Sigmoid colon (tissue), 6 donors: ENCODE measurements at regions not wholly inside any gene's neighbourhood (a gene's known extent, or its start where the extent isn't known, plus 50 kb on each side); places are given as distances from the start of the nearest gene placed in this dataset.

Experiments used
- DNase-seq: peaks from one replicate; pipeline ENCODE4 v3.0.0-alpha.2; 2019
- H3K27ac ChIP-seq, 4 donors: fragments of 200-600 bp; sonication (generic); one replicate each; pipeline ENCODE4 v1.5.1; 2016 to 2019; ENCODE audit warnings: mild to moderate bottlenecking in 1 of 4
- H3K27me3 ChIP-seq, 3 donors: fragments of 200-600 bp; sonication (generic); one replicate each; pipeline ENCODE4 v1.5.1; 2019; ENCODE audit warnings: mild to moderate bottlenecking in 1 of 3
- H3K36me3 ChIP-seq, 4 donors: fragments of 200-600 bp; sonication (generic); one replicate each; pipeline ENCODE4 v1.5.1; 2016 to 2019
- H3K4me1 ChIP-seq, 4 donors: fragments of 200-600 bp; sonication (generic); one replicate each; pipeline ENCODE4 v1.5.1; 2017 to 2019
- H3K4me3 ChIP-seq, 4 donors: fragments of 200-600 bp; sonication (generic); one replicate each; pipeline ENCODE4 v1.5.1; 2017 to 2019; ENCODE audit warnings: mild to moderate bottlenecking in 2 of 4, moderate library complexity in 1 of 4
- H3K9me3 ChIP-seq, 4 donors: fragments of 200-600 bp in 3 of 4; sonication (generic) in 3 of 4; one replicate each; pipeline versions ENCODE4 v1.5.1 to v1.6.1; 2013 to 2019
- CTCF ChIP-seq, 4 experiments: fragments of 450-650 bp in 3 of 4; fragments of 200-600 bp in 1 of 4; IDR thresholded peaks; one replicate each; pipeline ENCODE4 v1.5.1; 2016 to 2019; ENCODE audit warnings: antibody characterized with exemption in 4 of 4, mild to moderate bottlenecking in 3 of 4, moderate library complexity in 2 of 4
- EP300 ChIP-seq, 4 donors: sonication (generic); formaldehyde crosslinking; IDR thresholded peaks; one replicate each; pipeline ENCODE4 v1.6.1; 2017; ENCODE audit warnings: antibody characterized with exemption in 4 of 4
- POLR2A ChIP-seq, 2 donors: fragments of 450-650 bp; IDR thresholded peaks; one replicate each; pipeline ENCODE4 v1.6.1; 2016; ENCODE audit warnings: antibody characterized with exemption in 2 of 2, mild to moderate bottlenecking in 2 of 2, moderate library complexity in 2 of 2
- POLR2AphosphoS5 ChIP-seq, 4 donors: sonication (generic); formaldehyde crosslinking; IDR thresholded peaks; one replicate each; pipeline ENCODE4 v1.6.1; 2017; ENCODE audit warnings: antibody characterized with exemption in 4 of 4
- WGBS, 2 donors: extraction: QIAGEN DNeasy Blood & Tissue Kit; methylation state at CpG; one replicate each; pipeline ENCODE4 v1.1.7; 2013; 5-methylcytosine and 5-hydroxymethylcytosine counted together
- intact Hi-C: fragments of 100-400 bp; cut with DNase I; formaldehyde crosslinking; loops from one replicate; pipeline ENCODE4 v1.15.1; 2023
- donor health status: healthy with polysubstance abuse.
- donor health status: healthy.

- intact Hi-C loops: no loop called here
- peaks cover 0 to 11% (median 0%) of the 10 kb centered on the region in 4 donors for H3K4me1 ChIP-seq
- 82 to 89% methylated on average over 5 of the region's 5 CpGs for WGBS, 2 donors
- H3K27me3 ChIP-seq: no peaks in the 10 kb centered on the region
- TF ChIP-seq POLR2A (IDR thresholded peaks at IDR 0.05) (no peak), CTCF (IDR thresholded peaks at IDR 0.05) (no peak), POLR2AphosphoS5 (IDR thresholded peaks at IDR 0.05) (no peak), EP300 (IDR thresholded peaks at IDR 0.05) (no peak)
- no peak for DNase-seq
- H3K4me3 ChIP-seq: no peak overlapping the region
- H3K9me3 ChIP-seq: no peaks in the 10 kb centered on the region
- no peak overlapping the region for H3K27ac ChIP-seq
- H3K36me3 ChIP-seq: no peaks in the 10 kb centered on the region
Measured at GRCh38 chr4:11178433-11178832, 250.3 kb downstream of the HS3ST1 start.

DNA sequence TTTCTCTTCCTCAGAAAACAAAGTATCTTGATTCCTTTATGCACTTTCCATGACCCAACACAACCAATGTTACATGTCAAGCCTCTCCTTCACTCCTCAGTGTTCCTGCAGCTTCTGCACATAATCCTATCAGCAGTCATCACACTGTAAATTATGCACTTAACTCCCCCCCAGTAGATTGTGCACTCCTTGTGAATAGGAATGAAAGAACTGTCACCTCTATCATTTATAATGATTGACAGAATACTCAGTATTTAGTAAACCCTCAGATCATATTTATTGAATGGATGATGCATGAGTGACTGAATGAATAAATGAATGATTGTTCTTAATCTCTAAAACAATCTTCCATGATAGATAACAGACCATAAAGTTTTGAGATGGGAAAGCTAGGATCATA is 253.3 kb downstream of the HS3ST1 start:
- Histone ChIP-seq H3K27me3 (no peaks in the 10 kb centered on the region), H3K36me3 (no peaks in the 10 kb centered on the region), H3K4me3 (no peak overlapping the region), H3K4me1 (no peaks in the 10 kb centered on the region), H3K27ac (no peak overlapping the region), H3K9me3 (peaks cover 0 to 3% (median 0%) of the 10 kb centered on the region in 4 donors)
- no peak for DNase-seq
- TF ChIP-seq CTCF (IDR thresholded peaks at IDR 0.05) (no peak), POLR2AphosphoS5 (IDR thresholded peaks at IDR 0.05) (no peak), POLR2A (IDR thresholded peaks at IDR 0.05) (no peak), EP300 (IDR thresholded peaks at IDR 0.05) (no peak)
- intact Hi-C loops: no loop called here

DNA sequence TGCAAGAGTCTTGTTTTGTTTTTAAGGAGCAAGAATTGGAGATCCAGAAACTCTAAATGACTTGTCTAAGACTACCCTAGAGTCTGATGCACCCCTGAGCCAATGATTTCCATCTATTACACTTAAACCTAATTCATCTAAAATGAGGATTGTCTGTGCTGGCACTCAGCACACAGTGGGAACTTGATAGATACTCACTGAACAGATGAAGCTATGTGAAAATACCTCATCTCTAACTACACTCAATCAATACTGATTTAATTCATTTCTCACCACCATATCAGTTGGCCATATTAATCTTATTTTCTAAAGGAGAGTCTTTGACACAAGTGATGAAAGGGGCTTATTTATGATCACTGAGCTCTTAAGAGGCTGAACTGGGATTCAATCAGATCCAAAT is 262.1 kb downstream of the HS3ST1 start:
- TF ChIP-seq EP300 (IDR thresholded peaks at IDR 0.05): no peak
- TF ChIP-seq CTCF (IDR thresholded peaks at IDR 0.05): no peak
- TF ChIP-seq POLR2AphosphoS5 (IDR thresholded peaks at IDR 0.05): no peak
- no peak for TF ChIP-seq POLR2A (IDR thresholded peaks at IDR 0.05)
- Histone ChIP-seq H3K4me3 (no peak overlapping the region), H3K4me1 (no peaks in the 10 kb centered on the region), H3K27ac (no peak overlapping the region), H3K9me3 (no peaks in the 10 kb centered on the region), H3K27me3 (no peaks in the 10 kb centered on the region), H3K36me3 (no peaks in the 10 kb centered on the region)
- intact Hi-C loops: no loop called here
- no peak for DNase-seq

- Histone ChIP-seq H3K4me1 (no peaks in the 10 kb centered on the region), H3K36me3 (no peaks in the 10 kb centered on the region), H3K27ac (no peak overlapping the region), H3K9me3 (no peaks in the 10 kb centered on the region), H3K4me3 (no peak overlapping the region), H3K27me3 (no peaks in the 10 kb centered on the region)
- WGBS, 2 donors: 37 to 74% methylated on average over 4 of the region's 4 CpGs
- no peak for DNase-seq
- TF ChIP-seq POLR2AphosphoS5 (IDR thresholded peaks at IDR 0.05) (no peak), POLR2A (IDR thresholded peaks at IDR 0.05) (no peak), CTCF (IDR thresholded peaks at IDR 0.05) (no peak), EP300 (IDR thresholded peaks at IDR 0.05) (no peak)
- intact Hi-C loops: no loop called here
Measured at GRCh38 chr4:11166034-11166433, 262.7 kb downstream of the HS3ST1 start.

DNA sequence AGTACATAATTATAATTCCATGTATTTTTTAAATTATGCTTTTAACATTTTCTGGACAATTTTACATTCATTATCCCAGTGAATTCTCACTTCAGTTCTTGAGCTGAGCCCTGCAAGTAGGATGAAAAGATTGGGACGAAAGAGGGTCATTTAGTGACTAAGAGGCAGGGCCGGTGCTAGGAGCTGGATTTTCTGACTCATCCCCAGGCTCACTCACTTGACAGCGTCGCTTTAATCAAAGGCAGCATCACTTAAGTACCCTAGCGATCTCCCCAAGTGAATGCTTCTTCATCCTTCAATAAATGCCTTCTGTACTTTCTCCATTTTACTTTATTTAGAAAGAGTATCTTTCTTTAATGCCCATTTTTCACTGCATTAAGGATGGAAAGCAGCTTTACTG is 263.6 kb downstream of the HS3ST1 start:
- Histone ChIP-seq H3K4me3 (no peak overlapping the region), H3K9me3 (no peaks in the 10 kb centered on the region), H3K27ac (no peak overlapping the region), H3K27me3 (no peaks in the 10 kb centered on the region), H3K36me3 (no peaks in the 10 kb centered on the region), H3K4me1 (no peaks in the 10 kb centered on the region)
- no peak for DNase-seq
- intact Hi-C loops: no loop called here
- TF ChIP-seq CTCF (IDR thresholded peaks at IDR 0.05): no peak
- 81 to 85% methylated on average over 5 of the region's 5 CpGs for WGBS, 2 donors
